Psoas muscle (tissue), 7 donors: ENCODE measurements at regions not wholly inside any gene's neighbourhood (a gene's known extent, or its start where the extent isn't known, plus 50 kb on each side); places are given as distances from the start of the nearest gene placed in this dataset.

Source experiments
- ATAC-seq, 4 donors: fragments of 200-7000 bp; cut with Tn5 transposase; one replicate each; pipeline ENCODE4 v1.9.1; 2020; ENCODE audit warnings: moderate library complexity in 3 of 4, mild to moderate bottlenecking in 2 of 4
- DNase-seq, 2 donors: peaks; one replicate each; pipeline ENCODE4 v3.0.0-alpha.2; 2020
- H3K27ac ChIP-seq: fragments of 200-600 bp; one replicate; pipeline ENCODE4 v1.8.0; 2022
- H3K27me3 ChIP-seq, 3 donors: fragments of 200-600 bp in 1 of 3; one replicate each; pipeline versions ENCODE4 v1.6.1 to v1.8.0; 2013 to 2022; ENCODE audit warnings: low read length in 2 of 3, mild to moderate bottlenecking in 2 of 3, moderate library complexity in 1 of 3; ENCODE audit not compliant: insufficient read depth in 3 of 3
- H3K36me3 ChIP-seq, 2 donors: fragments of 200-600 bp in 1 of 2; one replicate each; pipeline versions ENCODE4 v1.6.1 to v1.8.0; 2013 to 2022; ENCODE audit warnings: low read depth in 1 of 2, mild to moderate bottlenecking in 1 of 2, moderate library complexity in 1 of 2; ENCODE audit not compliant: insufficient read depth in 1 of 2
- H3K4me1 ChIP-seq: fragments of 200-600 bp; one replicate; pipeline ENCODE4 v1.8.0; 2022
- H3K4me3 ChIP-seq: fragments of 200-600 bp; one replicate; pipeline ENCODE4 v1.8.0; 2022; ENCODE audit warnings: mild to moderate bottlenecking
- H3K9me3 ChIP-seq: fragments of 200-600 bp; one replicate; pipeline ENCODE4 v1.8.0; 2022
- CTCF ChIP-seq: fragments of 200-600 bp; IDR thresholded peaks from one replicate; pipeline ENCODE4 v1.8.0; 2022; ENCODE audit warnings: antibody characterized with exemption
- WGBS, 3 donors: extraction: QIAGEN DNeasy Blood & Tissue Kit; methylation state at CpG; one replicate each; pipeline versions ENCODE4 v1.1.6 to v1.1.7; 2013; 5-methylcytosine and 5-hydroxymethylcytosine counted together
- intact Hi-C, 2 donors: fragments of 100-400 bp; cut with DNase I; formaldehyde crosslinking; loops; one replicate each; pipeline versions ENCODE4 v1.11.0 to v1.14.2; 2022
- donor health status: healthy with polysubstance abuse.
- donor health status: DM: no; HTN: no; CAD: no; lungs with moderate emphysema.
- donor health status: Bipolar disorder and iron deficiency.
- donor health status: healthy.
- donor health status: DM: yes; HTN: yes; CAD: no.
- donor health status: DM: no; HTN: no; CAD: no.
- donor health status: DM: yes; HTN: yes; CAD: no.

- Histone ChIP-seq H3K4me1 (peaks cover 4% of the 10 kb centered on the region), H3K36me3 (no peaks in the 10 kb centered on the region), H3K4me3 (peak overlapping the region; percentile 74), H3K27ac (no peak overlapping the region), H3K27me3 (peaks cover 0 to 46% (median 2%) of the 10 kb centered on the region in 3 donors), H3K9me3 (no peaks in the 10 kb centered on the region)
- TF ChIP-seq CTCF: no peak
- WGBS, 3 donors: 68 to 79% (median 78%) methylated on average over 6 of the region's 6 CpGs
- no peak for DNase-seq
- ATAC-seq: no peak
- intact Hi-C loops: loop anchor here in 1 of 2 donors (5.0 kb wide), 1 partner anchor 49 kb away; no protein-coding TSS in a partner anchor
These were observed 55.1 kb upstream of the FHIP2A start for GRCh38 chr10:114766470-114766869.

GRCh38 chr10:114767101-114767985, 54.2 kb upstream of the FHIP2A start:
- ATAC-seq (no peak), DNase-seq (peak; percentile 24 to 49)
- Histone ChIP-seq H3K4me3 (peak overlapping the region; percentile 74), H3K4me1 (peaks cover 4% of the 10 kb centered on the region), H3K27ac (peak overlapping the region; percentile 42), H3K9me3 (no peaks in the 10 kb centered on the region), H3K36me3 (no peaks in the 10 kb centered on the region), H3K27me3 (peaks cover 0 to 46% (median 2%) of the 10 kb centered on the region in 3 donors)
- WGBS, 3 donors: 8 to 10% (median 9%) methylated on average over 27 to 33 of the region's 33 CpGs
- intact Hi-C loops: loop anchor here in 1 of 2 donors (5.0 kb wide), 1 partner anchor 50 kb away; no protein-coding TSS in a partner anchor
- TF ChIP-seq CTCF: no peak

GRCh38 chr10:114767986-114768821, 53.4 kb upstream of the FHIP2A start:
- 3 to 6% (median 3%) methylated on average over 29 to 85 of the region's 85 CpGs for WGBS, 3 donors
- intact Hi-C loops: loop anchor here in 1 of 2 donors (5.0 kb wide), 1 partner anchor 51 kb away; no protein-coding TSS in a partner anchor
- no peak for DNase-seq
- Histone ChIP-seq H3K27me3 (peaks cover 0 to 46% (median 2%) of the 10 kb centered on the region in 3 donors), H3K4me1 (peaks cover 4% of the 10 kb centered on the region), H3K36me3 (no peaks in the 10 kb centered on the region), H3K27ac (peak overlapping the region; percentile 42), H3K9me3 (no peaks in the 10 kb centered on the region), H3K4me3 (peak overlapping the region; percentile 74)
- no peak for TF ChIP-seq CTCF
- ATAC-seq: peak in 1 of 4 donors; percentile 35

- H3K36me3 ChIP-seq: no peaks in the 10 kb centered on the region
- DNase-seq (no peak), ATAC-seq (no peak)
- no peaks in the 10 kb centered on the region for H3K9me3 ChIP-seq
- peaks cover 0 to 44% (median 2%) of the 10 kb centered on the region in 3 donors for H3K27me3 ChIP-seq
- intact Hi-C loops: no loop called here
- H3K4me3 ChIP-seq: no peak overlapping the region
- peaks cover 4% of the 10 kb centered on the region for H3K4me1 ChIP-seq
- TF ChIP-seq CTCF: no peak
- H3K27ac ChIP-seq: no peak overlapping the region
These were observed 51.6 kb upstream of the FHIP2A start for GRCh38 chr10:114770009-114770408.
